ENCODE measurements at regions not wholly inside any gene's neighbourhood (a gene's known extent, or its start where the extent isn't known, plus 50 kb on each side); places are given as distances from the start of the nearest gene placed in this dataset.

DNA sequence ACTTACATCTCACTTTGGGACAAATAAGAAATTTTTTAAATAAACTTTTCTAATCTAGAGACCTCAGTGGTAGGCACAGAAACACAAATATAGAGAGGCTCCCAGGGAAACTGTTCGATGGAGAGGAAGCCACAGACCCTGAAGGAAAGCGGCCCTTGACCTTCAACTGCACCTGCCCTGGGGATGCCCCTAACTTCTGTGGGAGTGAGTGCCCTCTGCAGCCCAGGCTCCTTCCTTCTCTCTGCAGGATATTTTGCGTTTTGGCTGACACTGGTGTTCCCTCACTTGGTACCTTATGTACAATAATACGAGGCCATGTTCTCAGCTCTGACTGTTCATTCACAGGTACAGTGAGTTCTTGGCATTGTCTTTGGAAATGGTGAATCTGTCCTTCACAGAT, 64.8 kb upstream of the MAL start:
- no peak overlapping the region for H3K4me3 ChIP-seq
- no peak for TF ChIP-seq POLR2A (IDR thresholded peaks at IDR 0.05)
- TF ChIP-seq, protein P1, sequence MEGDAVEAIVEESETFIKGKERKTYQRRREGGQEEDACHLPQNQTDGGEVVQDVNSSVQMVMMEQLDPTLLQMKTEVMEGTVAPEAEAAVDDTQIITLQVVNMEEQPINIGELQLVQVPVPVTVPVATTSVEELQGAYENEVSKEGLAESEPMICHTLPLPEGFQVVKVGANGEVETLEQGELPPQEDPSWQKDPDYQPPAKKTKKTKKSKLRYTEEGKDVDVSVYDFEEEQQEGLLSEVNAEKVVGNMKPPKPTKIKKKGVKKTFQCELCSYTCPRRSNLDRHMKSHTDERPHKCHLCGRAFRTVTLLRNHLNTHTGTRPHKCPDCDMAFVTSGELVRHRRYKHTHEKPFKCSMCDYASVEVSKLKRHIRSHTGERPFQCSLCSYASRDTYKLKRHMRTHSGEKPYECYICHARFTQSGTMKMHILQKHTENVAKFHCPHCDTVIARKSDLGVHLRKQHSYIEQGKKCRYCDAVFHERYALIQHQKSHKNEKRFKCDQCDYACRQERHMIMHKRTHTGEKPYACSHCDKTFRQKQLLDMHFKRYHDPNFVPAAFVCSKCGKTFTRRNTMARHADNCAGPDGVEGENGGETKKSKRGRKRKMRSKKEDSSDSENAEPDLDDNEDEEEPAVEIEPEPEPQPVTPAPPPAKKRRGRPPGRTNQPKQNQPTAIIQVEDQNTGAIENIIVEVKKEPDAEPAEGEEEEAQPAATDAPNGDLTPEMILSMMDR (IDR thresholded peaks at IDR 0.05): no peak
- DNase-seq: no peak
- H3K27me3 ChIP-seq: no peaks in the 10 kb centered on the region
- no peaks in the 10 kb centered on the region for H3K36me3 ChIP-seq
- H3K27ac ChIP-seq: no peak overlapping the region
- no peaks in the 10 kb centered on the region for H3K9me3 ChIP-seq
- no peaks in the 10 kb centered on the region for H3K4me1 ChIP-seq

DNA sequence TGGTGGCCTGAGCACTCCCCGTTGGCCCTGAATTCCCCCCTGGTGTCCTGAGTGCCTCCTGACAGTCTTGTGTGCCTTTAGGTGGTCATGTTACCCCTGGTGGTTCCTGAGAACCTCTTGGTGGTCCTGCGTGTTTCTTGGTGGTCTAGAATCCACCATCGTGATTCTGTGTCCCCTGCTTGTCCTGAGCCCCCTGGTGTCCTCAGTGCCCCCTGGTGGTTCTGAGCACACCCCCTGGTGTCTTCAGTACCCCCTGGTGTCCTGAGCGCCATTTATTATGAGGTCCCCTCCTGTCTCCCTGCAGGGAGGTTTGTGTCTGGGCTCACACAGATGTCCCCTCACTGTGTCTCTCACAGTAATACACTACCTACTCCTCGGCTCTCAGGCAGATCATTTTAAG, 61.3 kb upstream of the MAL start:
- no peak overlapping the region for H3K27ac ChIP-seq
- no peak for DNase-seq
- no peaks in the 10 kb centered on the region for H3K9me3 ChIP-seq
- no peaks in the 10 kb centered on the region for H3K27me3 ChIP-seq
- TF ChIP-seq, protein P1 (IDR thresholded peaks at IDR 0.05): no peak
- no peak for TF ChIP-seq POLR2A (IDR thresholded peaks at IDR 0.05)
- H3K36me3 ChIP-seq: no peaks in the 10 kb centered on the region
- H3K4me3 ChIP-seq: no peak overlapping the region
- no peaks in the 10 kb centered on the region for H3K4me1 ChIP-seq

DNA sequence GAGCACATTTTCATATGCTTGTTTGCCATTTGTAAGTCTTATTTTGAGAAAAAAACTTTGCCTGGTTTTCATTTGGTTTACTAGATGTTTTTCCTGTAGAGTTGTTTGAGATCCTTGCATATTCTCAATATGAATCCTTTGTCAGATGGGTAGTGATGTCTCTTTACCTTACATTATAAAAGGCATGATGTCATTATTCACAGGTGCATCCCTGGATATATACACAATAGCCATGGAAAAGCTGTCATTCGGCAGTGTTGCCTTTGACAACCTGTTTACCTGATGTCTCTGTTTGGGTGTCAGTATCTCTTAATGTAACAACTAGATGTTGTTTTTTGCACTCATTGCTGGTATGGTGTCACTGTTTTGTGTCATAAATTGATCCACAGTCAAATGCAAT, 58.8 kb upstream of the MAL start:
- Histone ChIP-seq H3K4me1 (no peaks in the 10 kb centered on the region), H3K36me3 (no peaks in the 10 kb centered on the region), H3K4me3 (no peak overlapping the region), H3K27me3 (no peaks in the 10 kb centered on the region), H3K9me3 (no peaks in the 10 kb centered on the region), H3K27ac (no peak overlapping the region)
- TF ChIP-seq, protein P1 (IDR thresholded peaks at IDR 0.05): no peak
- no peak for TF ChIP-seq POLR2A (IDR thresholded peaks at IDR 0.05)
- no peak for DNase-seq

DNA sequence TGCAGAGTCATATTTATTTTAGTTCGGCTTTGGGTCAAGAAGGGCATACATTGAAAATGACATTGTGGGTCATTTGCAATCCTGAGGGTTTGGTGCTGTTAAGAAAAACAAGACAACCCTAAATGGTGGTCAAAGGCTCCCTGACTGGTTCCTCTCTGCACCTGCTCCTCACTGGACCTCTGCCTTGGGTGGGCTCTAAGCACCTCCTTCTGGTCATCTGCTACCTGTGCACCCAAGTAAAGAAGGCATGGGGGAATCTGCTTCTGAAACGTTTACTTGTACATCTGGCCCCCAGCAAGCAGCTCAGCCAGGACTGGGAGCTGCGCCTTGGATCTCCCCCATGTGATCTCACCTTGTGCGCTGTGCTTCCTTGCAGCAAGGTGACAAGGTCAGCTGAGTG, 55.2 kb upstream of the MAL start:
- Histone ChIP-seq H3K27ac (no peak overlapping the region), H3K36me3 (no peaks in the 10 kb centered on the region), H3K4me3 (no peak overlapping the region), H3K9me3 (no peaks in the 10 kb centered on the region), H3K4me1 (no peaks in the 10 kb centered on the region), H3K27me3 (no peaks in the 10 kb centered on the region)
- TF ChIP-seq, protein P1 (IDR thresholded peaks at IDR 0.05): no peak
- TF ChIP-seq POLR2A (IDR thresholded peaks at IDR 0.05): no peak
- DNase-seq: no peak
